HG03159 (cell line): ENCODE measurements at regions not wholly inside any gene's neighbourhood (a gene's known extent, or its start where the extent isn't known, plus 50 kb on each side); places are given as distances from the start of the nearest gene placed in this dataset.

Source experiments
- ATAC-seq: cut with Tn5 transposase; IDR thresholded peaks from one replicate; pipeline ENCODE4 v1.9.1; 2021; ENCODE audit warnings: mild to moderate bottlenecking, moderate library complexity; ENCODE audit not compliant: unreplicated experiment

- ATAC-seq, result no peak
Measured at GRCh38 chr4:24174602-24175001, 284.8 kb upstream of the PPARGC1A start.

GRCh38 chr4:24172406-24172805 is 282.6 kb upstream of the PPARGC1A start:
- ATAC-seq, result no peak

- no peak for ATAC-seq
Measured at GRCh38 chr4:24169956-24170355, 280.1 kb upstream of the PPARGC1A start.

GRCh38 chr4:24168658-24169057 is 278.8 kb upstream of the PPARGC1A start:
- ATAC-seq, result no peak

- no peak for ATAC-seq
Measured at GRCh38 chr4:24166501-24166900, 276.7 kb upstream of the PPARGC1A start.

GRCh38 chr4:24164797-24165196 is 274.9 kb upstream of the PPARGC1A start:
- no peak for ATAC-seq

- no peak for ATAC-seq
Measured at GRCh38 chr4:24164054-24164693, 274.3 kb upstream of the PPARGC1A start.

- ATAC-seq, result no peak
Measured at GRCh38 chr4:24163314-24163713, 273.5 kb upstream of the PPARGC1A start.

GRCh38 chr4:24160358-24160757 is 270.5 kb upstream of the PPARGC1A start:
- ATAC-seq, result no peak

- ATAC-seq, result no peak
Measured at GRCh38 chr4:24158031-24158430, 268.2 kb upstream of the PPARGC1A start.

GRCh38 chr4:24150034-24150433 is 260.2 kb upstream of the PPARGC1A start:
- no peak for ATAC-seq

- no peak for ATAC-seq
Measured at GRCh38 chr4:24146127-24146526, 256.3 kb upstream of the PPARGC1A start.

- no peak for ATAC-seq
Measured at GRCh38 chr4:24145591-24145990, 255.7 kb upstream of the PPARGC1A start.

GRCh38 chr4:24144381-24144780 is 254.5 kb upstream of the PPARGC1A start:
- no peak for ATAC-seq

GRCh38 chr4:24143741-24144140 is 253.9 kb upstream of the PPARGC1A start:
- ATAC-seq, result no peak

GRCh38 chr4:24141836-24142235 is 252.0 kb upstream of the PPARGC1A start:
- no peak for ATAC-seq

GRCh38 chr4:24140892-24141291 is 251.0 kb upstream of the PPARGC1A start:
- ATAC-seq, result no peak

GRCh38 chr4:24137671-24138601 is 248.1 kb upstream of the PPARGC1A start:
- no peak for ATAC-seq

GRCh38 chr4:24131954-24132673 is 242.3 kb upstream of the PPARGC1A start:
- no peak for ATAC-seq

- ATAC-seq, result no peak
Measured at GRCh38 chr4:24130637-24131036, 240.8 kb upstream of the PPARGC1A start.

GRCh38 chr4:24126776-24127175 is 236.9 kb upstream of the PPARGC1A start:
- no peak for ATAC-seq
